Transverse colon (tissue), 4 donors: ENCODE measurements at regions not wholly inside any gene's neighbourhood (a gene's known extent, or its start where the extent isn't known, plus 50 kb on each side); places are given as distances from the start of the nearest gene placed in this dataset.

ENCODE experiments used
- DNase-seq: peaks from one replicate; pipeline ENCODE4 v3.0.0-alpha.2; 2019
- H3K27ac ChIP-seq, 4 donors: fragments of 200-600 bp; sonication (generic); 2 replicates each; pipeline ENCODE4 v1.5.1; 2016 to 2018; ENCODE audit warnings: inconsistent platforms in 4 of 4
- H3K27me3 ChIP-seq: fragments of 200-600 bp; sonication (generic); 2 replicates; pipeline ENCODE4 v1.5.1; 2017; ENCODE audit warnings: inconsistent platforms
- H3K36me3 ChIP-seq, 4 donors: fragments of 200-600 bp; sonication (generic); 2 replicates each; pipeline ENCODE4 v1.5.1; 2017 to 2019; ENCODE audit warnings: inconsistent platforms in 4 of 4
- H3K4me1 ChIP-seq, 4 donors: fragments of 200-600 bp; sonication (generic); 2 replicates each; pipeline ENCODE4 v1.5.1; 2017 to 2020; ENCODE audit warnings: inconsistent platforms in 4 of 4
- H3K4me3 ChIP-seq, 4 donors: fragments of 200-600 bp; sonication (generic); 1 replicate in 1 of 4; 2 replicates in 3 of 4; pipeline versions ENCODE4 v1.5.1 to v1.6.1; 2017 to 2019; ENCODE audit warnings: inconsistent platforms in 4 of 4
- H3K9me3 ChIP-seq, 2 donors: fragments of 200-600 bp; sonication (generic); 2 replicates each; pipeline ENCODE4 v1.5.1; 2017 to 2019; ENCODE audit warnings: inconsistent platforms in 2 of 2
- EP300 ChIP-seq: sonication (generic); formaldehyde crosslinking; IDR thresholded peaks from one replicate; pipeline ENCODE4 v1.6.1; 2017; ENCODE audit warnings: antibody characterized with exemption, low read depth
- POLR2A ChIP-seq: fragments of 450-650 bp; IDR thresholded peaks from one replicate; pipeline ENCODE4 v1.6.1; 2016; ENCODE audit warnings: antibody characterized with exemption, mild to moderate bottlenecking, moderate library complexity
- POLR2AphosphoS5 ChIP-seq, 3 donors: sonication (generic); formaldehyde crosslinking; IDR thresholded peaks; one replicate each; pipeline ENCODE4 v1.6.1; 2016; ENCODE audit warnings: antibody characterized with exemption in 3 of 3
- WGBS, 2 donors: methylation state at CpG; one replicate each; pipeline ENCODE4 v1.1.5; 2018; ENCODE audit warnings: low coverage in 1 of 2; 5-methylcytosine and 5-hydroxymethylcytosine counted together
- in situ Hi-C, 4 donors: fragments of 200-750 bp; cut with MboI; loops; one replicate each; pipeline versions ENCODE4 v1.15.0 to v1.15.1; 2017; ENCODE audit warnings: low sequenced_read_pairs in 3 of 4, low pct_ligation_motif_present in 1 of 4, low pct_unique_long_range_greater_than_20kb in 1 of 4
- intact Hi-C: fragments of 100-400 bp; cut with DNase I; formaldehyde crosslinking; loops from one replicate; pipeline ENCODE4 v1.15.1; 2023; ENCODE audit warnings: low total_unique reads
- TF ChIP-seq, protein P1 (sequence below), 5 experiments: fragments of 200-600 bp in 3 of 5; fragments of 450-650 bp in 2 of 5; sonication (generic) in 3 of 5; IDR thresholded peaks; 1 replicate in 2 of 5; 2 replicates in 3 of 5; pipeline ENCODE4 v1.5.1; 2016 to 2017; ENCODE audit warnings: antibody characterized with exemption in 5 of 5, inconsistent platforms in 3 of 5, mild to moderate bottlenecking in 2 of 5, moderate library complexity in 1 of 5

DNA sequence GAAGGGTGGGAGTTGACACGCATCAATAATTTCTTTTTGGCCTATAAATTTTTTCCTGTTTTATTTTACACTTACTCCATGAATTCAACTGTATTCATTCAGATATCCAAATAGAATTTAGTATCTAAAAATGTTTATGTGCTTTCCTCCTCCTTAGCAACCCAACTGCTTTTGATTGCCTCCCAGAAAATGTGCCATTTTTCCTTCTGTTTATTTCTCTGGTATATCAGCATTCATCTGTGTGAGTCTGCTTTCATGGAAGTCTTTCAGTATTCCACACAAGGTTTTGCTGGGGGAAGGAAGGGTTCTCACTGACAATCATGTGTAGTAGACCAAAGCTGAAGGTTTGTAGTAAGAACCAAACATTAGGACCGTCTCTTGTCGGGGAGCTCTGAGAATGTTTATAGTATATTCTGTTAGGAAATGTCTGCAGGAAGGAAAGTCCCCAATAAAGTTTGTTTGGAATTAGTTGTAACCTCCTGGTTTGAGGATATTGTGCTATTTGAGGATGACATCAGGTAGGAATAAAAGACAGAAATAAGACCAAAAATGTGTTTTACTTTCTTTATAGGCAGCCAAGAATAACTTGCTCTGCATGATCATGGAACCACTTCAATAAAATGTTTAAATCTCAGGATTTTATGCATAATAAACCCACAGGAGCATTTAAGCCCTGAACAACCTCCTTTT, 673.6 kb upstream of the INTU start:
- H3K27ac ChIP-seq = no peak overlapping the region
- no peak for DNase-seq
- no peaks in the 10 kb centered on the region for H3K9me3 ChIP-seq
- no peak for TF ChIP-seq POLR2AphosphoS5 (IDR thresholded peaks at IDR 0.05)
- TF ChIP-seq EP300 = no peak
- TF ChIP-seq, protein P1, sequence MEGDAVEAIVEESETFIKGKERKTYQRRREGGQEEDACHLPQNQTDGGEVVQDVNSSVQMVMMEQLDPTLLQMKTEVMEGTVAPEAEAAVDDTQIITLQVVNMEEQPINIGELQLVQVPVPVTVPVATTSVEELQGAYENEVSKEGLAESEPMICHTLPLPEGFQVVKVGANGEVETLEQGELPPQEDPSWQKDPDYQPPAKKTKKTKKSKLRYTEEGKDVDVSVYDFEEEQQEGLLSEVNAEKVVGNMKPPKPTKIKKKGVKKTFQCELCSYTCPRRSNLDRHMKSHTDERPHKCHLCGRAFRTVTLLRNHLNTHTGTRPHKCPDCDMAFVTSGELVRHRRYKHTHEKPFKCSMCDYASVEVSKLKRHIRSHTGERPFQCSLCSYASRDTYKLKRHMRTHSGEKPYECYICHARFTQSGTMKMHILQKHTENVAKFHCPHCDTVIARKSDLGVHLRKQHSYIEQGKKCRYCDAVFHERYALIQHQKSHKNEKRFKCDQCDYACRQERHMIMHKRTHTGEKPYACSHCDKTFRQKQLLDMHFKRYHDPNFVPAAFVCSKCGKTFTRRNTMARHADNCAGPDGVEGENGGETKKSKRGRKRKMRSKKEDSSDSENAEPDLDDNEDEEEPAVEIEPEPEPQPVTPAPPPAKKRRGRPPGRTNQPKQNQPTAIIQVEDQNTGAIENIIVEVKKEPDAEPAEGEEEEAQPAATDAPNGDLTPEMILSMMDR (IDR thresholded peaks at IDR 0.05) = no peak
- TF ChIP-seq POLR2A = no peak
- no peaks in the 10 kb centered on the region for H3K27me3 ChIP-seq
- no peaks in the 10 kb centered on the region for H3K4me1 ChIP-seq
- intact Hi-C loops (no loop called here), in situ Hi-C loops (no loop called here)
- no peak overlapping the region for H3K4me3 ChIP-seq
- no peaks in the 10 kb centered on the region for H3K36me3 ChIP-seq
- WGBS, 2 donors = 59 to 67% methylated on average over 3 of the region's 3 CpGs

DNA sequence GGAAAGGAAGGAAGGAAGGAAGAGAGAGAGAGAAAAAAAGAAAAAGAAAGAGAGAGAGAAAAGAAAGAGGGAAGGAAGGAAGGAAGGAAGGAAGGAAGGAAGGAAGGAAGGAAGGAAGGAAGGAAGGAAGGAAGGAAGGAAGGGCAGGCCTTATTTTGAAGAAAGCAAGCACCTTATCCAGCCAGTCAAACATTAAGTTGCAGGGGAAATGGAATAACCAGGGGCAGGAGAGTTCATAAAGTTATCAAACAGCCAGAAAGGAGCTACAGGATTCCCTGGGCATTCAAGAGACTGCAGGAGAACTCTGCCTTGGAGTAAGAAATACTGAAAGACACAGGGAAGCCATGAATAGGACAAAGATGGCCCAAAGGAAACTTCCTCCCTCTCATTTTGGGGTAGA, 672.0 kb upstream of the INTU start:
- intact Hi-C loops = no loop called here
- Histone ChIP-seq H3K27me3 (no peaks in the 10 kb centered on the region), H3K4me3 (no peak overlapping the region), H3K9me3 (no peaks in the 10 kb centered on the region), H3K36me3 (no peaks in the 10 kb centered on the region), H3K27ac (no peak overlapping the region), H3K4me1 (no peaks in the 10 kb centered on the region)
- in situ Hi-C loops = no loop called here
- DNase-seq = no peak
- TF ChIP-seq EP300 (no peak), POLR2AphosphoS5 (IDR thresholded peaks at IDR 0.05) (no peak), POLR2A (no peak)
- TF ChIP-seq, protein P1 (IDR thresholded peaks at IDR 0.05) = no peak

DNA sequence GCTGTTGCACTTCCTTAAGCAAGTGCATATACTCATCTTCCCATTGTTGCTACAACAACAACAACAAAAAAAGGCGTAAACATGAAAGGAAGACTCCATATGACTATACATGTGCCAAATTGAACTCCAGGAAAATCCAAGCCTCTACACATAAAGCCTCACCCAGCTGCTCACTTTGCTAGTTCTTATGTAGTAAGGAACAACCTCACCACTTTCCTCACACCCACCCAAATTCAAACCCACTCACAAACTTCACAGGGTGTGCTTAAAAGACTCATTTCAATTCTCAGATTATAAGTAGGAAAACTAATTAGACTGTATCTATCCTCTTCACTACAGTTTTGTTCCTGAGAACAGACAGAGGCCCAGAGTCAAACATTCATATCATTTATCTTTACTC, 671.1 kb upstream of the INTU start:
- H3K4me1 ChIP-seq = no peaks in the 10 kb centered on the region
- TF ChIP-seq POLR2A (no peak), POLR2AphosphoS5 (IDR thresholded peaks at IDR 0.05) (no peak), EP300 (no peak)
- TF ChIP-seq, protein P1 (IDR thresholded peaks at IDR 0.05) = no peak
- in situ Hi-C loops (no loop called here), intact Hi-C loops (no loop called here)
- H3K27ac ChIP-seq = no peak overlapping the region
- no peak for DNase-seq
- H3K36me3 ChIP-seq = no peaks in the 10 kb centered on the region
- H3K27me3 ChIP-seq = no peaks in the 10 kb centered on the region
- no peak overlapping the region for H3K4me3 ChIP-seq
- 84 to 86% methylated on average over 1 of the region's 1 CpG for whole genome bisulfite sequencing, 2 donors
- no peaks in the 10 kb centered on the region for H3K9me3 ChIP-seq

DNA sequence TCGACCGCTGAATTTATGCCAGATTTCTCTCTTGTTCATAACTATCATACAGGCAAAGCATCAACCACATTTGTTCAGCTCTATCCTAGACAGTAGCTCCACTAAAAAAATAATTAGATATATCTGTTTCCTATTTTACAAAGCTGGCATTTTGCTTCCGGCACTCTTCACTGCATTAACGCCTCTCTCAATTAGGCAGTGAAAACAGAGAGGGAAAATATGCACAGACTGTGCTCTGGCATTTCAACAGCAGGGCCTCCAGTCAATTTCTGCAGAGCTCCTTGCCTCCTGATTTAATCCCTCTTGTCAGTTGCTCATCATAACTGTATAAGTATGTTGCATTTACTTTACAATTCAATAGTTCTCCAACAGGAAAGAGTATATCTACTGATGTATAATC, 666.9 kb upstream of the INTU start:
- no peak overlapping the region for H3K4me3 ChIP-seq
- H3K9me3 ChIP-seq = no peaks in the 10 kb centered on the region
- H3K4me1 ChIP-seq = peaks cover 0 to 7% (median 0%) of the 10 kb centered on the region in 4 donors
- no peak overlapping the region for H3K27ac ChIP-seq
- intact Hi-C loops (no loop called here), in situ Hi-C loops (no loop called here)
- no peaks in the 10 kb centered on the region for H3K36me3 ChIP-seq
- TF ChIP-seq POLR2A (no peak), EP300 (no peak), POLR2AphosphoS5 (IDR thresholded peaks at IDR 0.05) (no peak)
- TF ChIP-seq, protein P1 (IDR thresholded peaks at IDR 0.05) = no peak
- no peaks in the 10 kb centered on the region for H3K27me3 ChIP-seq
- WGBS, 2 donors = 82 to 87% methylated on average over 4 of the region's 4 CpGs
- DNase-seq = no peak
